Anterior cingulate cortex (tissue), 58 donors: ENCODE measurements at regions not wholly inside any gene's neighbourhood (a gene's known extent, or its start where the extent isn't known, plus 50 kb on each side); places are given as distances from the start of the nearest gene placed in this dataset.

Experiments used
- DNase-seq, 58 donors: peaks; one replicate each; lab custom pipeline; 2025; lab: John Stamatoyannopoulos, UW

- no peak for DNase-seq
Measured at GRCh38 chr9:91087462-91087759, 274.3 kb downstream of the AUH start.

GRCh38 chr9:91089405-91090129 lies 272.2 kb downstream of the AUH start:
- DNase-seq, result peak in 3 of 58 donors; percentile 6 to 22 (median 9)

- no peak for DNase-seq
Measured at GRCh38 chr9:91090130-91090410, 271.6 kb downstream of the AUH start.

GRCh38 chr9:91092214-91092613 lies 269.5 kb downstream of the AUH start:
- no peak for DNase-seq

- DNase-seq, result no peak
Measured at GRCh38 chr9:91094324-91095088, 267.2 kb downstream of the AUH start.

- no peak for DNase-seq
Measured at GRCh38 chr9:91098203-91098850, 263.4 kb downstream of the AUH start.

GRCh38 chr9:91099436-91099835 lies 262.3 kb downstream of the AUH start:
- DNase-seq, result no peak

GRCh38 chr9:91100878-91101450 lies 260.8 kb downstream of the AUH start:
- DNase-seq, result no peak

GRCh38 chr9:91101611-91102168 lies 260.0 kb downstream of the AUH start:
- no peak for DNase-seq

GRCh38 chr9:91102269-91102668 lies 259.4 kb downstream of the AUH start:
- DNase-seq, result no peak

GRCh38 chr9:91103931-91104330 lies 257.8 kb downstream of the AUH start:
- no peak for DNase-seq

GRCh38 chr9:91106415-91107081 lies 255.2 kb downstream of the AUH start:
- no peak for DNase-seq

- DNase-seq, result no peak
Measured at GRCh38 chr9:91111226-91111625, 250.5 kb downstream of the AUH start.

GRCh38 chr9:91111876-91112275 lies 249.8 kb downstream of the AUH start:
- DNase-seq, result no peak

- DNase-seq, result no peak
Measured at GRCh38 chr9:91113016-91113415, 248.7 kb downstream of the AUH start.

GRCh38 chr9:91114450-91114849 lies 247.3 kb downstream of the AUH start:
- DNase-seq, result no peak

- peak in 1 of 58 donors; percentile 36 for DNase-seq
Measured at GRCh38 chr9:91116211-91116610, 245.5 kb downstream of the AUH start.

GRCh38 chr9:91116711-91117110 lies 245.0 kb downstream of the AUH start:
- DNase-seq, result no peak

GRCh38 chr9:91117474-91117891 lies 244.2 kb downstream of the AUH start:
- no peak for DNase-seq

GRCh38 chr9:91117959-91118703 lies 243.6 kb downstream of the AUH start:
- DNase-seq, result peak in 45 of 58 donors; percentile 10 to 75 (median 35)
